NCI-H1105 (cell line): ENCODE measurements at regions not wholly inside any gene's neighbourhood (a gene's known extent, or its start where the extent isn't known, plus 50 kb on each side); places are given as distances from the start of the nearest gene placed in this dataset.

ENCODE experiments used
- DNase-seq: peaks from one replicate; lab custom pipeline; 2025; lab: John Stamatoyannopoulos, UW

DNA sequence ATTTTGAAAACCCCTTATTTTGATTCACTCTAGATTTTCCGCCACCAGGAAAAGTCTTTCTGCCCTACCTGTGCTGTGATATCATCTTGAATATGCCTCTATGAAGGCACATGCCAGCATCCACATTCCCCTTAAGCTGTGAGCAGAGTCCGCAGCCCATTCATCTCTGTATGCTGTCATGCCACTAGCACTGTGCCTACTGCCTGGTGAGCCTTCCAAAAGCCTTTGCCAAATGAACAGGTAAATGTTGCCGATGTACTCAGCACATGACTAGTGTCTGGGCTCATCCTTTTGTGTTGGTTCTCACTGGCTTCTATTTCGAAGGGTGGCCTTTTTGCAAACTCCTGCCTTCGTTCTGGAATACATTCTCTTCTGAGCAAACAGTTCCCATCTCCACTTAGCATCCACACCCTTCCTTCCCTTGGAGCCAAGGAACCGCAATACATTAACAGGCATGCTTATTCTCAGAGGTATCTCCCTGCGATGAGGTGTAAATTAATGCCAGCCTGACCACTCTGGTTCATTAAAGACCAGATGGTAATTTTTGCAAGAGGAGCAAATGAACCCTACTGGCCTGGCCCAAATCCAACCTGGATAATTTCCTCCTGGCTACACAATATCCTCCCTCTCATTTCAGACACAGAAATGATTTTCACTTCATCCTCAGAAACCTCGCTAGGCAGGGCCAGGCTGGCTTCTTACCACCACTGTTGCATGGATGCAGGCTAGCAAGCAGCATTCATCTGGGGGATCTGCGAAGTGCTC lies 339.7 kb upstream of the NFE2L3 start:
- no peak for DNase-seq

GRCh38 chr7:25813381-25813780 lies 338.6 kb upstream of the NFE2L3 start:
- no peak for DNase-seq

- no peak for DNase-seq
Observed at GRCh38 chr7:25815711-25816110, 336.3 kb upstream of the NFE2L3 start.

DNA sequence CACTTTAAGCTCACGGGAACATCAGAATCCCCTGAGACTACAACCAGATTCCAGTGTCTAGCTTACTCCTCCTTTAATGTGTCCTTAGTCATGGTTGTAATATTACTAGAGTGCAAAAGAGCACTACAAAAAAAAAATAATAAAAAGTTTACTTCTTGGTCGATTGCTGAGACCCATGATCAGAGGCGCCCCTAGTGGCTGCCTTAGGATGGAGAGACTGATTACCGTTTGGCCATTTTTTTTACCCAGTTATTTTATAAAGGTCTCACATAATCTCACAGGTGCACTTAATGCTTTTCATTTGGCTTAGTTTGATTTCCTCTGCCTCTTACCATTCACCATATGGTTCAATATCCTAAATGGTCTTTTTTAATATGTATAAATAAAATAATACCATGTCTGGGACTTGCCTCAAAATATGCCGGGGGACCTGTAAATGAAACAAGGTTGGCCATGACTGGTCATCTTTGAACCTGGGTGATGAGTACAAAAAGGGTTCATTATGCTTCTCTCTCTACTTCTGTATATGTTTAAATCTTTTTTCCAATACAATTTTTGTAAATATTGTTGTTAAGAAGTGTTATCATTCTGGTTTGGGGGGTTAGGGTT lies 331.5 kb upstream of the NFE2L3 start:
- no peak for DNase-seq

- DNase-seq, result no peak
Observed at GRCh38 chr7:25821225-25821624, 330.8 kb upstream of the NFE2L3 start.

GRCh38 chr7:25822823-25823222 lies 329.2 kb upstream of the NFE2L3 start:
- DNase-seq, result no peak

GRCh38 chr7:25823571-25823970 lies 328.4 kb upstream of the NFE2L3 start:
- DNase-seq, result no peak

DNA sequence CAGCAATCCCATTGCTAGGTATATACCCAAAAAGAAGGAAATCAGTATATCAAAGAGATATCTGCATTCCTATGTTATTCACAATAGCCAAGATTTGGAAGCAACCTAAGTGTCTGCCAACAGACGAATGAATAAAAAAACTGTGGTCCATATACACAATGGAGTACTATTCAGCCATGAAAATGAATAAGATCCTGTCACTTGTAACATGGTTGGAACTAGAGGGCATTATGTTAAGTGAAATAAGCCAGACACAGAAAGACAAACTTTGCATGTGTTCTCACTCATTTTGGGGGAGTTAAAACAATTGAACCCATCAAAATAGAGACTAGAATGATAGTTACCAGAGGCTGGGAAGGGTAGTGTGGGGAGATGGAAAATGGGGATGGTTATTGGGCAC lies 323.5 kb upstream of the NFE2L3 start:
- no peak for DNase-seq

GRCh38 chr7:25829663-25830062 lies 322.3 kb upstream of the NFE2L3 start:
- no peak for DNase-seq

DNA sequence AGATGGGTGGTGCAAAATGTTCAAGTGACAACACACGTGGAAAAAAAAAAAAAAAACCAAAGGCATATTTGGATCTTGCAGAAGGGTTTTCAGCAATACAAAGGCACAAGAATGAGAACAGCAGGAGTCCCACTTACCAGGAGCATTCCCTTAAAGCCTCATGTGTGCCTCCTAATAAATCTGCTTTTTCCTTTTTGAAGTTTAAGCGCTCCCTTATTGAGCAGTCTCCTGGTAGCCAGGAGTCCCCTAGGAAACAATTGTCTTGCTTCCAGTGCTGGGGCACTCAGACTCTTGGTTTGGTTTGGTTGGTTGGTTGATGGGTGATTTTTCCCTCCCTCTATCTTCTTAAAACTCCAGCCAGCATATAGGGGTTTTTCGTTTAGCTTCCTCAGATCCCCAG lies 321.8 kb upstream of the NFE2L3 start:
- DNase-seq, result no peak

DNA sequence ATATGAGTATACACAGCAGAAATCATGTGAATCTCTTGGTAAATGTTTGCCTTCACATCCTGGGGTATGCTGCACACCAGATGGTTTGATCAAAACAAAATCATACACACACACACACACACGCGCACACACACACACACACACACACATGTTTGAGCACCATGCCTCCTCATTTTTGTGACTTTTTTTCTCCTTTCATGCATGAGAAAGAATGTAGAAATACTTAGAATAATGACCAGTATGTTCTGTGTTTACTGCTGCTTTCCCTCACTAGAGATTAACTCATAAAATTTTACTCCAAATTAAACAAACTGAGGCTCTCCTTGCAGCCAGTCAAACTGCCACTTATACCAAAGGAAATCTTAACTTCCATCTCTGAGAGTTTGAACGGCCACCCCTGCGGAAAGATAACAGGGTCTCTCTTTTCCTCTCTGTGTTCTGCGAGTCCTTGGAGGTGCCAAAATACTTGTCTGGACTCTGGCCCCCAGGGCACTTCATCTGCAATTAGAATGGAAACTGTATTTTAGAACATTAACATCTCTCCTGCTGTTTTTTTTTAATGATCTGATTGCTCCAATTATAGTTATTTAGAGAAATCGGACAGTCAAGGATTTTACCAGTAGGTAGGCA lies 320.8 kb upstream of the NFE2L3 start:
- DNase-seq, result no peak

DNA sequence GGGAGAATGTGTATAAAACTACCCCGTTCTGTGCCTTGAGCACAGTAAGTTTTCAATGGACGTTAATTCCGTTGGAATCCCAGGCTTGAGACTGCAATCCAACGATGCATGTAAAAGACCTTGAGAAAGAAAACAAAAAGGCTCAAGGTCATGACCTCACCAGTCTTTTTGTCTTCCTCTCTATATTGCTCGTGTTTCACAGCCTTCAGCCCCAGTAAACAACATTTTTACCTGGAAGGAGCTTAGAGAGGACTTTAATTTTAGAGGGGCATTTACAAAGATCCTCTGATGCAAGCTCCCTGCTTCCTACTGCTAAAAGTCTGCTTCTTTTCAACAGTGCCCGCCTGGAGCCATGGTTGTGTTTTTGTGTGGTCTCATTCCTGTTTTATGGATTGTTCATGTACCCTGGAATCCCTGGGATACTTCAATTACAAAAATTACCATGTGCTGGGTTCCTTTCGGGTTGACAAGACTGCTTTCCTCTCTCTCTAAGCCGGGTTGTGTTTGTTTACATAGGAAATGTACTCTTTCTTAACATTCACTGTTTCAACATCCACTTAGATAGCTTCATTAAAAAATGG lies 320.1 kb upstream of the NFE2L3 start:
- no peak for DNase-seq

DNA sequence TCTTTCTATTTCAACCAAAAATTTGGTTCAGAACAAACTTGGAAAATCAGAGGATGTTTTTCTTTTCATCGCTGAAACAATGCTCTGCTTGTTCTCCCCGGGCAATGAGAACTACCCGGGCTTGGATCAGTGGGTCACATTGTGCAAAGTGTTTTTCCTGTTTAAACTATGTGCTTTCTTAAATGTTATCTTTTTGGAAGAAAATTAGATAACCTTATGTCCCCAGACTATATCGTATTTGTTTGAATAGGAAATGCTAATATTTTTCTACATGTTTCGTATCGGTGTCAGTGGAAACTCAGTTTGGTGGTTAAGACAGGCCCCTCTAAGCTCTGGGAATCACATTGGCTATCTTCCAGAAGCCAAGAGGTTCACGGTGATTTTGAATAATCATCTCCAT lies 319.5 kb upstream of the NFE2L3 start:
- DNase-seq, result no peak

- DNase-seq, result no peak
Observed at GRCh38 chr7:25832929-25833328, 319.1 kb upstream of the NFE2L3 start.

DNA sequence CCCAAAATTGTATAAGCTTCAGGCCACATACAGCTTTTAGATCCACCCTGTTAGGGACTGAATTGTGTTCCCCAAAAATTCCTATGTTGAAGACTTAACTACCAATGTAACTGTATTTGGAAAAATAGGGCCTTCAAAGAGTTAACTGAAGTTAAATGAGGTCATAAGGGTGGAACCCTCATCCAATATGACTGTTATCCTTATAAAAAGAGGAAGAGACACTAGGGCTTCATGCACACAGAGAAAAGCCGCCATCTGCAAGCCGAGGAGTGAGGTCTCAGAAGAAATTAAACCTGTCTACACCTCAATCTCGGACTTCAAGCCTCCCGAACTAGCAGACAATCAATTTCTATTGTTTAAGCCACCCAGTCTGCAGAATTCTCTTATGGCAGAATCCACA lies 317.9 kb upstream of the NFE2L3 start:
- no peak for DNase-seq

DNA sequence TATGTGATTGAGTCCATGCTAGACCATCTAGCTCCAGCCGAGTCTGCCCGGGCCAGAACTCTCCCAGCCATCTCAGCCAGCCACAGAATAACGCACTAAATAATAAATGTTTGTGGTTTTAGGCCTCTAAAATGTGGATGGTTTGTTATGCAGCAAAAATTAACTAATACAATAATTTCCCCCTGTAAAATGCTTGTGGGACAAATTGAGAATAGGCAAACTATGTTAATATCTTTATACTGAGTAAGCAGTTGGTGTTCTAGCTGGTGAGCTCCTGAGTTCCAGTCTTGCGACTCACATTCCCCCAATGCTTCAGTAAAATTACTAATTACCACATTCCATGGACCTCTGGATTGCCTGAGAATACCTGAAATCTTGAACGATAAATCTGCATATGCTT lies 316.8 kb upstream of the NFE2L3 start:
- no peak for DNase-seq

DNA sequence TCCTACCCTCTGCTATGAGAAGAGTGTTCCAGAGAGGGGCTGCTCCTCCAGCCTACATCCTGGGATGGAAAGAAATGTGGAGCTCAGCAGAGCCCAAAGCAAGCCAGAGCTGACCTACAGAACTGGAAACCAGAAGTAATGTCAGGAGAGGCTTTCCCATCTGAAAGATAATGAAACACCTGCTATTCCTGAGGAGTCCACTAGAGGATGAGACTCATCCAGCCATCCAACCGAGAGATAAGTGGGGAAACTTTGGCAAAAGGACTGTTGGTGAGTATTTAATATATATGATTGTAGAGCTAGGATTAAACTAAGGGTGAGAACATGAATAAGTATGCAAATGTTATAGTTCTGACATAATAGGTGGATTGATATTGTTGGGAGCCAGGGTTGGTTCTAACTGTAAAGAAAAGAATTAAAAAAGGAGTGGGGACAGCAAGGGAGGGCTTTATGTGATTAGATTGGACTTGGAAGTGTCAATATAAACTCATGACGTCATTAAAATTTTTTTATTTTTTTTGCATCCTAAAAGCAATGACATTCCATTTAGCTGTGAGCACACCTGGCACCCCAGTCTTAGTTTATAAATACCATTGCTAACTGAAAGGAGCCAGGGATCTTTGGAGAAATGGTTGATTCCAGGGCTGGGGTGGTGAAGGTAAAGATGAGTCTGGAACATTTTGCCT lies 312.8 kb upstream of the NFE2L3 start:
- no peak for DNase-seq

GRCh38 chr7:25840209-25840792 lies 311.7 kb upstream of the NFE2L3 start:
- no peak for DNase-seq

DNA sequence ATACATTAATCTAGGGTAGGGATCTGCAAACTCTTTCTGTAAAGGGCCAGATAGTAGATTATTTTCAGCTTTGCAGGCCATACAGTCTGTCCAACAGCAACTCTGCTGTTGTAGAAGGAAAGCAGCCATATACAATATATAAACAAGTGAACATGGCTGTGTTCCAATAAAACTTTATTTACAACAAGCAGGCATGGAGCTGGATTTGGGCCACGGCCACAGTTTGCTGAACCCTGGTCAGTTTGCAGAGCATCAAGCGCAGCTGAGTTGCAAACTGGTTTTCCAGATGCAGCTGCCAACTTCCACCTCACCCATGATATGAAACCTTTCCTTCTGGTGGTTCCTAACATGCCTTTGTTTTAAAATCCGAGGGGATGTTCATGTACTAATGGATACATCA lies 310.4 kb upstream of the NFE2L3 start:
- DNase-seq, result no peak

GRCh38 chr7:25842201-25842733 lies 309.7 kb upstream of the NFE2L3 start:
- DNase-seq, result no peak

DNA sequence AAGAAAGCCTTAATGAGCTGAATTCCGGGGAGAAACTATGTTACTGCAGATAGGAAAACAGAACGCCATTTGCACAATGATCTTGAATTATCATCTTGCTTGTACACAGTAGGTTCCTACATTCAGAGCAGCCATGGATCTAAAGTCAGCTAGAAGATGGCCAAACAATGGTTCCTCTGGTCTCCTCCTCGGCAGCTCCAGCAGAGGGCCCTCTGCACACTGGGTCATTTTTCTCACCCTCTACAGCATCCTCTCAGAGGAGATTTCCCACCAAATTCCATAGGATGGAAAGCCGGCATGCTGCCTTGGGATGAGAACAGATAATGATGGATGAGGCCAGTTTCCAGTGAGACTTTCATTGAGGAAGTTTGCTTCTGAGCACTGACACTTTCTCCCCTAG lies 308.5 kb upstream of the NFE2L3 start:
- no peak for DNase-seq
